Hepatocyte (in vitro differentiated cells): ENCODE measurements at regions not wholly inside any gene's neighbourhood (a gene's known extent, or its start where the extent isn't known, plus 50 kb on each side); places are given as distances from the start of the nearest gene placed in this dataset.

ENCODE experiments used
- EZH2 ChIP-seq: fragments of 200-600 bp; sonication (generic); IDR thresholded peaks from 2 replicates; pipeline ENCODE4 v1.6.1; 2016; ENCODE audit warnings: antibody characterized with exemption, mild to moderate bottlenecking, borderline replicate concordance
- EZH2phosphoT487 ChIP-seq: fragments of 200-600 bp; sonication (generic); IDR thresholded peaks from one replicate; pipeline ENCODE4 v1.6.1; 2018; ENCODE audit warnings: antibody characterized with exemption, mild to moderate bottlenecking, low read depth, moderate library complexity; ENCODE audit not compliant: unreplicated experiment, severe bottlenecking
- TF ChIP-seq, protein P1 (sequence below): fragments of 200-600 bp; sonication (generic); IDR thresholded peaks from 2 replicates; pipeline ENCODE4 v1.5.1; 2016; ENCODE audit warnings: antibody characterized with exemption, mild to moderate bottlenecking; ENCODE audit not compliant: poor library complexity

DNA sequence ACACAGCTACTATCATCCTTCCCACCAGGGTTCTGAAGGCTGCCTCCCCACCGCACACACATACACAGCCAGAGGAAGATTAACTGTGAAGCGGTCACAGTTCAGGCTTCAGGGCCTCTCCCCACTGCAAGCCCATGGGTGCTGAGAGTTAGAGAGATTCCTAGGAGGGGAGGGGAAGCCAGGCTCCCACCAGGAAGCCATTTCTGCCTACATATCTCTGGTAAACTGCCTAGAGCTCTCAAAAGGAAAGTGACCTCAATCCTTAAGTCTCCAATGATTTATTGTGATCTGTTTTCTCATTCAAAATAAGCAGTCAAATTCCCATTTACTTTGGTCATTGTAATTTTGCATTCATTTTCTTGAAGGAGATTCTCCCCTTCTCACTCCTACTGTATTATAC lies 141.0 kb upstream of the BNIP2 start:
- TF ChIP-seq EZH2 = no peak
- TF ChIP-seq, protein P1, sequence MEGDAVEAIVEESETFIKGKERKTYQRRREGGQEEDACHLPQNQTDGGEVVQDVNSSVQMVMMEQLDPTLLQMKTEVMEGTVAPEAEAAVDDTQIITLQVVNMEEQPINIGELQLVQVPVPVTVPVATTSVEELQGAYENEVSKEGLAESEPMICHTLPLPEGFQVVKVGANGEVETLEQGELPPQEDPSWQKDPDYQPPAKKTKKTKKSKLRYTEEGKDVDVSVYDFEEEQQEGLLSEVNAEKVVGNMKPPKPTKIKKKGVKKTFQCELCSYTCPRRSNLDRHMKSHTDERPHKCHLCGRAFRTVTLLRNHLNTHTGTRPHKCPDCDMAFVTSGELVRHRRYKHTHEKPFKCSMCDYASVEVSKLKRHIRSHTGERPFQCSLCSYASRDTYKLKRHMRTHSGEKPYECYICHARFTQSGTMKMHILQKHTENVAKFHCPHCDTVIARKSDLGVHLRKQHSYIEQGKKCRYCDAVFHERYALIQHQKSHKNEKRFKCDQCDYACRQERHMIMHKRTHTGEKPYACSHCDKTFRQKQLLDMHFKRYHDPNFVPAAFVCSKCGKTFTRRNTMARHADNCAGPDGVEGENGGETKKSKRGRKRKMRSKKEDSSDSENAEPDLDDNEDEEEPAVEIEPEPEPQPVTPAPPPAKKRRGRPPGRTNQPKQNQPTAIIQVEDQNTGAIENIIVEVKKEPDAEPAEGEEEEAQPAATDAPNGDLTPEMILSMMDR = no peak
- no peak for TF ChIP-seq EZH2phosphoT487
